Liver (tissue), 8 donors: ENCODE measurements at regions not wholly inside any gene's neighbourhood (a gene's known extent, or its start where the extent isn't known, plus 50 kb on each side); places are given as distances from the start of the nearest gene placed in this dataset.

ENCODE experiments used
- DNase-seq: peaks from one replicate; pipeline ENCODE4 v3.0.0-alpha.2; 2017; ENCODE audit warnings: low spot score
- H3K27ac ChIP-seq, 2 donors: one replicate each; pipeline ENCODE4 v1.7.0; 2013; ENCODE audit warnings: inconsistent platforms in 2 of 2, low read length in 2 of 2, control low read depth in 1 of 2, low read depth in 1 of 2, mild to moderate bottlenecking in 1 of 2
- H3K27me3 ChIP-seq, 4 donors: one replicate each; pipeline versions ENCODE4 v1.6.1 to v1.7.0; 2013; ENCODE audit warnings: low read length in 3 of 4, inconsistent platforms in 1 of 4, mild to moderate bottlenecking in 1 of 4, moderate library complexity in 1 of 4; ENCODE audit not compliant: control insufficient read depth in 4 of 4, insufficient read depth in 4 of 4
- H3K36me3 ChIP-seq, 4 donors: one replicate each; pipeline versions ENCODE4 v1.6.1 to v1.7.0; 2013; ENCODE audit warnings: low read length in 3 of 4, mild to moderate bottlenecking in 3 of 4, low read depth in 1 of 4, moderate library complexity in 1 of 4; ENCODE audit not compliant: control insufficient read depth in 4 of 4, insufficient read depth in 3 of 4
- H3K4me1 ChIP-seq, 4 donors: one replicate each; pipeline versions ENCODE4 v1.6.1 to v1.7.0; 2013; ENCODE audit warnings: low read length in 3 of 4, mild to moderate bottlenecking in 3 of 4, moderate library complexity in 1 of 4; ENCODE audit not compliant: control insufficient read depth in 4 of 4, insufficient read depth in 4 of 4
- H3K4me3 ChIP-seq, 3 donors: one replicate each; pipeline versions ENCODE4 v1.6.1 to v1.7.0; 2013; ENCODE audit warnings: low read length in 3 of 3, control low read depth in 1 of 3, low read depth in 1 of 3, mild to moderate bottlenecking in 1 of 3
- H3K9ac ChIP-seq, 2 donors: one replicate each; pipeline ENCODE4 v1.7.0; 2013; ENCODE audit warnings: low read length in 2 of 2, mild to moderate bottlenecking in 2 of 2, moderate library complexity in 2 of 2, control low read depth in 1 of 2, low read depth in 1 of 2
- H3K9me3 ChIP-seq, 4 donors: one replicate each; pipeline versions ENCODE4 v1.6.1 to v1.7.0; 2013; ENCODE audit warnings: low read length in 3 of 4; ENCODE audit not compliant: control insufficient read depth in 4 of 4
- ATF3 ChIP-seq: IDR thresholded peaks from 2 replicates; pipeline ENCODE4 v1.6.1; 2016; ENCODE audit warnings: antibody characterized with exemption
- CTCF ChIP-seq: fragments of 150-350 bp; IDR thresholded peaks from 2 replicates; pipeline ENCODE4 v1.5.1; 2017; ENCODE audit warnings: improper control_type of control experiment, low read depth, low read length; ENCODE audit not compliant: missing input control
- EGR1 ChIP-seq, 2 donors: IDR thresholded peaks; 2 replicates each; pipeline ENCODE4 v1.6.1; 2016 to 2018; ENCODE audit warnings: antibody characterized with exemption in 2 of 2, low read depth in 2 of 2
- FOXA1 ChIP-seq: IDR thresholded peaks from 2 replicates; pipeline ENCODE4 v1.6.1; 2016; ENCODE audit warnings: antibody characterized with exemption
- FOXA2 ChIP-seq: IDR thresholded peaks from 2 replicates; pipeline ENCODE4 v1.6.1; 2016; ENCODE audit warnings: antibody characterized with exemption
- GABPA ChIP-seq, 2 donors: IDR thresholded peaks in 1 of 2; conservative IDR thresholded peaks in 1 of 2; 2 replicates each; pipeline ENCODE4 v1.6.1; 2016; ENCODE audit warnings: antibody characterized with exemption in 2 of 2, mild to moderate bottlenecking in 1 of 2, moderate library complexity in 1 of 2
- HNF4A ChIP-seq, 2 donors: conservative IDR thresholded peaks; 2 replicates each; pipeline ENCODE4 v1.6.1; 2016; ENCODE audit warnings: antibody characterized with exemption in 2 of 2, mild to moderate bottlenecking in 2 of 2
- HNF4G ChIP-seq: IDR thresholded peaks from 2 replicates; pipeline ENCODE4 v1.6.1; 2016; ENCODE audit warnings: antibody characterized with exemption
- JUND ChIP-seq, 2 donors: IDR thresholded peaks; 2 replicates each; pipeline ENCODE4 v1.6.1; 2016; ENCODE audit warnings: antibody characterized with exemption in 2 of 2
- MAX ChIP-seq: IDR thresholded peaks from 2 replicates; pipeline ENCODE4 v1.6.1; 2016; ENCODE audit warnings: antibody characterized with exemption
- NR2F2 ChIP-seq: IDR thresholded peaks from 2 replicates; pipeline ENCODE4 v1.6.1; 2016; ENCODE audit warnings: antibody characterized with exemption
- RAD21 ChIP-seq, 2 donors: IDR thresholded peaks; 2 replicates each; pipeline ENCODE4 v1.6.1; 2016; ENCODE audit warnings: antibody characterized with exemption in 2 of 2, mild to moderate bottlenecking in 2 of 2
- REST ChIP-seq: IDR thresholded peaks from 2 replicates; pipeline ENCODE4 v1.6.1; 2016; ENCODE audit warnings: antibody characterized with exemption, mild to moderate bottlenecking
- RXRA ChIP-seq, 2 donors: IDR thresholded peaks; 2 replicates each; pipeline ENCODE4 v1.6.1; 2017 to 2018; ENCODE audit warnings: antibody characterized with exemption in 2 of 2, mild to moderate bottlenecking in 1 of 2
- SP1 ChIP-seq: IDR thresholded peaks from 2 replicates; pipeline ENCODE4 v1.6.1; 2018; ENCODE audit warnings: antibody characterized with exemption, mild to moderate bottlenecking
- TAF1 ChIP-seq: conservative IDR thresholded peaks from 2 replicates; pipeline ENCODE4 v1.6.1; 2016; ENCODE audit warnings: antibody characterized with exemption, mild to moderate bottlenecking
- YY1 ChIP-seq: IDR thresholded peaks from 2 replicates; pipeline ENCODE4 v1.6.1; 2016; ENCODE audit warnings: antibody characterized with exemption, mild to moderate bottlenecking
- ZBTB33 ChIP-seq: IDR thresholded peaks from 2 replicates; pipeline ENCODE4 v1.6.1; 2016; ENCODE audit warnings: antibody characterized with exemption
- WGBS: extraction: QIAGEN DNeasy Blood & Tissue Kit; methylation state at CpG from one replicate; pipeline ENCODE4 v1.1.7; 2013; 5-methylcytosine and 5-hydroxymethylcytosine counted together
- donor health status: healthy.
- donor health status: healthy.
- donor health status: healthy.
- donor health status: healthy.
- donor health status: healthy.

GRCh38 chr2:188726626-188727247 lies 247.4 kb upstream of the COL3A1 start:
- Histone ChIP-seq H3K4me3 (no peak overlapping the region), H3K27me3 (no peaks in the 10 kb centered on the region), H3K36me3 (no peaks in the 10 kb centered on the region), H3K9ac (no peak overlapping the region), H3K9me3 (no peaks in the 10 kb centered on the region), H3K4me1 (no peaks in the 10 kb centered on the region), H3K27ac (no peak overlapping the region)
- no peak for TF ChIP-seq HNF4G
- TF ChIP-seq CTCF, result no peak
- TF ChIP-seq JUND (IDR thresholded peaks at IDR 0.05), result no peak
- TF ChIP-seq NR2F2, result no peak
- no peak for TF ChIP-seq HNF4A (conservative IDR thresholded peaks at IDR 0.05)
- TF ChIP-seq REST, result no peak
- TF ChIP-seq GABPA (IDR thresholded peaks at IDR 0.05 in 1 of 2, conservative IDR thresholded peaks at IDR 0.05 in 1 of 2), result no peak
- TF ChIP-seq YY1, result no peak
- TF ChIP-seq ATF3, result no peak
- no peak for TF ChIP-seq RAD21 (IDR thresholded peaks at IDR 0.05)
- TF ChIP-seq EGR1 (IDR thresholded peaks at IDR 0.05; ENCODE audit: low read depth in 2 of 2), result no peak
- TF ChIP-seq TAF1, result no peak
- no peak for TF ChIP-seq ZBTB33
- WGBS, result 72% methylated on average over 3 of the region's 3 CpGs
- no peak for DNase-seq

GRCh38 chr2:188727846-188728245 lies 246.3 kb upstream of the COL3A1 start:
- H3K9ac ChIP-seq, result no peak overlapping the region
- WGBS, result 35% methylated on average over 1 of the region's 1 CpG
- no peaks in the 10 kb centered on the region for H3K9me3 ChIP-seq
- TF ChIP-seq RXRA (IDR thresholded peaks at IDR 0.05) (no peak), MAX (no peak), HNF4G (no peak), FOXA2 (no peak), FOXA1 (no peak), HNF4A (conservative IDR thresholded peaks at IDR 0.05) (no peak), JUND (IDR thresholded peaks at IDR 0.05) (no peak), TAF1 (no peak), ZBTB33 (no peak), SP1 (no peak), REST (no peak), NR2F2 (no peak)

More at GRCh38 chr2:188727846-188728245, 246.3 kb upstream of the COL3A1 start:
- Histone ChIP-seq H3K36me3 (no peaks in the 10 kb centered on the region), H3K4me3 (no peak overlapping the region), H3K27ac (no peak overlapping the region), H3K27me3 (no peaks in the 10 kb centered on the region), H3K4me1 (no peaks in the 10 kb centered on the region)
- DNase-seq, result no peak
